Hepatocyte (in vitro differentiated cells): ENCODE measurements at regions not wholly inside any gene's neighbourhood (a gene's known extent, or its start where the extent isn't known, plus 50 kb on each side); places are given as distances from the start of the nearest gene placed in this dataset.
A peak's percentile ranks its signal among the peaks of the same experiment; 100 is the strongest.

ENCODE experiments used
- DNase-seq: peaks from one replicate; pipeline ENCODE4 v3.0.0-alpha.2; 2016; ENCODE audit warnings: low spot score
- H2AFZ ChIP-seq: fragments of 200-600 bp; sonication (generic); 2 replicates; pipeline ENCODE4 v1.6.0; 2016; ENCODE audit warnings: antibody characterized with exemption, mild to moderate bottlenecking
- H3K27ac ChIP-seq: fragments of 200-600 bp; sonication (generic); 2 replicates; pipeline ENCODE4 v1.5.1; 2016; ENCODE audit warnings: mild to moderate bottlenecking
- H3K27me3 ChIP-seq: fragments of 200-600 bp; sonication (generic); 2 replicates; pipeline ENCODE4 v1.6.1; 2016
- H3K36me3 ChIP-seq: fragments of 200-600 bp; sonication (generic); replicated peaks from 2 replicates; pipeline ENCODE4 v1.5.1; 2016; ENCODE audit warnings: low read depth; ENCODE audit not compliant: insufficient read depth
- H3K4me1 ChIP-seq: fragments of 200-600 bp; sonication (generic); 2 replicates; pipeline ENCODE4 v1.5.1; 2016; ENCODE audit warnings: mild to moderate bottlenecking, moderate library complexity; ENCODE audit not compliant: insufficient read depth
- H3K4me2 ChIP-seq: fragments of 200-600 bp; sonication (generic); 2 replicates; pipeline ENCODE4 v1.6.0; 2016
- H3K4me3 ChIP-seq: fragments of 200-600 bp; sonication (generic); 2 replicates; pipeline ENCODE4 v1.5.1; 2016; ENCODE audit warnings: mild to moderate bottlenecking
- H3K79me2 ChIP-seq: fragments of 200-600 bp; sonication (generic); 2 replicates; pipeline ENCODE4 v1.6.0; 2017; ENCODE audit warnings: mild to moderate bottlenecking
- H3K9me2 ChIP-seq: fragments of 200-600 bp; sonication (generic); replicated peaks from 2 replicates; pipeline ENCODE4 v1.6.0; 2017; ENCODE audit warnings: mild to moderate bottlenecking; ENCODE audit not compliant: insufficient read depth
- H3K9me3 ChIP-seq: fragments of 200-600 bp; sonication (generic); 2 replicates; pipeline ENCODE4 v1.5.1; 2016; ENCODE audit warnings: low read depth, mild to moderate bottlenecking
- H4K20me1 ChIP-seq: fragments of 200-600 bp; sonication (generic); 2 replicates; pipeline ENCODE4 v1.6.0; 2016; ENCODE audit warnings: mild to moderate bottlenecking; ENCODE audit not compliant: insufficient read depth, poor library complexity, severe bottlenecking
- EZH2 ChIP-seq: fragments of 200-600 bp; sonication (generic); IDR thresholded peaks from 2 replicates; pipeline ENCODE4 v1.6.1; 2016; ENCODE audit warnings: antibody characterized with exemption, mild to moderate bottlenecking, borderline replicate concordance
- EZH2phosphoT487 ChIP-seq: fragments of 200-600 bp; sonication (generic); IDR thresholded peaks from one replicate; pipeline ENCODE4 v1.6.1; 2018; ENCODE audit warnings: antibody characterized with exemption, mild to moderate bottlenecking, low read depth, moderate library complexity; ENCODE audit not compliant: unreplicated experiment, severe bottlenecking
- WGBS: methylation state at CpG from one replicate; pipeline ENCODE4 v1.1.6; 2016; ENCODE audit warnings: low lambda C conversion rate; ENCODE audit errors: missing lambda C conversion rate; 5-methylcytosine and 5-hydroxymethylcytosine counted together
- TF ChIP-seq, protein P1 (sequence below): fragments of 200-600 bp; sonication (generic); IDR thresholded peaks from 2 replicates; pipeline ENCODE4 v1.5.1; 2016; ENCODE audit warnings: antibody characterized with exemption, mild to moderate bottlenecking; ENCODE audit not compliant: poor library complexity

DNA sequence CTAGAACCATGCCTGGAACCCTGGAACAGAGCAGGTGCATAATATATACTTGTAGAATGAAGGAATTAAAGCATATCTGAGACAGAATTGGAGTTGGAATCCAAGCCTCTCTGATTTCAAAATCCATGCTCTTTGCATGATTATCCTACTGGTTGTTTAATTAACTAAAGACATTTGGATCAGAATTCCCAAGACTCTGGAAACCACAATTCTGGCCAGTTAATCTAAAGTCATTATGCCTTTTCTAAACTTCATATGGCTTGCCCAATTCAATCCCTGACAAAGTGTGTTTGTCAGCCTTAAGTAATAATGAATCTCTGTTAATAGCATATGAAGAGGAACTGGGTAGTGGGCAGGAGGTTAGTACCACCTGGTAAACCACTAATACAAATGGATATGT is 422.6 kb downstream of the ATP23 start:
- Histone ChIP-seq H3K27me3 (no peaks in the 10 kb centered on the region), H4K20me1 (no peaks in the 10 kb centered on the region), H2AFZ (no peak overlapping the region), H3K9me2 (no peaks in the 10 kb centered on the region), H3K36me3 (no peaks in the 10 kb centered on the region), H3K79me2 (no peaks in the 10 kb centered on the region), H3K4me2 (no peak overlapping the region), H3K9me3 (no peaks in the 10 kb centered on the region), H3K4me1 (peaks cover 12% of the 10 kb centered on the region), H3K27ac (peak overlapping the region; percentile 22), H3K4me3 (no peak overlapping the region)
- TF ChIP-seq EZH2phosphoT487 (no peak), EZH2 (no peak)
- TF ChIP-seq, protein P1, sequence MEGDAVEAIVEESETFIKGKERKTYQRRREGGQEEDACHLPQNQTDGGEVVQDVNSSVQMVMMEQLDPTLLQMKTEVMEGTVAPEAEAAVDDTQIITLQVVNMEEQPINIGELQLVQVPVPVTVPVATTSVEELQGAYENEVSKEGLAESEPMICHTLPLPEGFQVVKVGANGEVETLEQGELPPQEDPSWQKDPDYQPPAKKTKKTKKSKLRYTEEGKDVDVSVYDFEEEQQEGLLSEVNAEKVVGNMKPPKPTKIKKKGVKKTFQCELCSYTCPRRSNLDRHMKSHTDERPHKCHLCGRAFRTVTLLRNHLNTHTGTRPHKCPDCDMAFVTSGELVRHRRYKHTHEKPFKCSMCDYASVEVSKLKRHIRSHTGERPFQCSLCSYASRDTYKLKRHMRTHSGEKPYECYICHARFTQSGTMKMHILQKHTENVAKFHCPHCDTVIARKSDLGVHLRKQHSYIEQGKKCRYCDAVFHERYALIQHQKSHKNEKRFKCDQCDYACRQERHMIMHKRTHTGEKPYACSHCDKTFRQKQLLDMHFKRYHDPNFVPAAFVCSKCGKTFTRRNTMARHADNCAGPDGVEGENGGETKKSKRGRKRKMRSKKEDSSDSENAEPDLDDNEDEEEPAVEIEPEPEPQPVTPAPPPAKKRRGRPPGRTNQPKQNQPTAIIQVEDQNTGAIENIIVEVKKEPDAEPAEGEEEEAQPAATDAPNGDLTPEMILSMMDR = no peak
- no peak for DNase-seq

GRCh38 chr12:58364389-58365086 is 423.2 kb downstream of the ATP23 start:
- H3K9me3 ChIP-seq = no peaks in the 10 kb centered on the region
- H3K27me3 ChIP-seq = no peaks in the 10 kb centered on the region
- H3K36me3 ChIP-seq = no peaks in the 10 kb centered on the region
- WGBS = 8% methylated on average over 1 of the region's 1 CpG
- H2AFZ ChIP-seq = no peak overlapping the region
- no peaks in the 10 kb centered on the region for H3K79me2 ChIP-seq
- H3K9me2 ChIP-seq = no peaks in the 10 kb centered on the region
- H3K4me1 ChIP-seq = peaks cover 7% of the 10 kb centered on the region
- DNase-seq = peak; percentile 67
- peak overlapping the region; percentile 22 for H3K27ac ChIP-seq
- H3K4me2 ChIP-seq = no peak overlapping the region
- no peaks in the 10 kb centered on the region for H4K20me1 ChIP-seq
- H3K4me3 ChIP-seq = no peak overlapping the region
- no peak for TF ChIP-seq EZH2
- no peak for TF ChIP-seq EZH2phosphoT487
- TF ChIP-seq, protein P1 = no peak

GRCh38 chr12:58365087-58365390 is 423.7 kb downstream of the ATP23 start:
- no peak for TF ChIP-seq EZH2phosphoT487
- TF ChIP-seq EZH2 = no peak
- TF ChIP-seq, protein P1 = no peak
- H3K4me2 ChIP-seq = no peak overlapping the region

DNA sequence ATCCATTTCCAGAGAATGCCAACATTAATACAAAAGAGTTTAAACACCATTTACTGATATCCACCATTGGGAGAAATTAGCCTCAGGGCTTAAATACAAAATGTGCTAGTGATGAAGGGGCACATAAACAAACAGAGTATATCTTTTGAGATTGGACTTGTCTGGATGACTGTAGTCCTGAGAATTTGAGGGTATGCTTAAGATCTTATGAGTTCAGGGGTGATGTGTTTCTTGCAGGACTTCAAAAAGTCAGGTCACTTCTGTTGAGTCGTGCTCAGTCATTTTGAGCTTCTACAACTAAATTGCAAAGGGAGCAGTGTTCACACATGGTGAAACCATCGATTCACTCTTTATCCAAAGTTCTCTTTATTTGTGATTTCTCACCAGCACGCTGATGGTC is 425.7 kb downstream of the ATP23 start:
- H3K4me1 ChIP-seq = peaks cover 7% of the 10 kb centered on the region
- 94% methylated on average over 3 of the region's 3 CpGs for WGBS
- H3K9me2 ChIP-seq = no peaks in the 10 kb centered on the region
- H3K4me3 ChIP-seq = no peak overlapping the region
- H3K36me3 ChIP-seq = no peaks in the 10 kb centered on the region
- no peaks in the 10 kb centered on the region for H3K27me3 ChIP-seq
- no peak overlapping the region for H3K4me2 ChIP-seq
- DNase-seq = no peak
- H3K79me2 ChIP-seq = no peaks in the 10 kb centered on the region
- no peak overlapping the region for H2AFZ ChIP-seq
- H4K20me1 ChIP-seq = no peaks in the 10 kb centered on the region
- H3K9me3 ChIP-seq = no peaks in the 10 kb centered on the region
- H3K27ac ChIP-seq = no peak overlapping the region
- TF ChIP-seq, protein P1 = no peak

More at GRCh38 chr12:58365087-58365390, 423.7 kb downstream of the ATP23 start:
- Histone ChIP-seq H3K9me3 (no peaks in the 10 kb centered on the region), H3K9me2 (no peaks in the 10 kb centered on the region), H3K27ac (peak overlapping the region; percentile 12), H3K4me3 (no peak overlapping the region), H3K4me1 (peaks cover 7% of the 10 kb centered on the region), H3K27me3 (no peaks in the 10 kb centered on the region), H4K20me1 (no peaks in the 10 kb centered on the region), H3K36me3 (no peaks in the 10 kb centered on the region), H3K79me2 (no peaks in the 10 kb centered on the region), H2AFZ (no peak overlapping the region)
- WGBS = 76% methylated on average over 1 of the region's 1 CpG
- no peak for DNase-seq
